BJ (cell line): ENCODE measurements at regions not wholly inside any gene's neighbourhood (a gene's known extent, or its start where the extent isn't known, plus 50 kb on each side); places are given as distances from the start of the nearest gene placed in this dataset.

Experiments
- CTCF ChIA-PET: fragments of 350-600 bp; formaldehyde crosslinking; extraction: SDS; loops from one replicate; lab custom pipeline; 2021; ENCODE audit warnings: antibody characterized with exemption, inconsistent platforms; lab: Yijun Ruan, JAX
- POLR2A ChIA-PET: fragments of 300-600 bp; sonication (Branson Sonifier 250); formaldehyde crosslinking; extraction: SDS; loops from one replicate; lab custom pipeline; 2021; ENCODE audit warnings: antibody characterized with exemption; lab: Charles Lee
- DNase-seq: peaks from one replicate; pipeline ENCODE4 v3.0.0-alpha.2; 2011; ENCODE audit warnings: low read depth
- H3K27me3 ChIP-seq: 2 replicates; pipeline ENCODE4 v1.6.0; 2011; ENCODE audit warnings: low read length; ENCODE audit not compliant: control insufficient read depth, insufficient read depth
- H3K36me3 ChIP-seq: 2 replicates; pipeline ENCODE4 v1.5.1; 2011; ENCODE audit warnings: low read length; ENCODE audit not compliant: control insufficient read depth, insufficient read depth
- H3K4me3 ChIP-seq: 2 replicates; pipeline ENCODE4 v1.5.1; 2011; ENCODE audit warnings: low read depth, mild to moderate bottlenecking, control low read depth, low read length
- CTCF ChIP-seq: IDR thresholded peaks from 2 replicates; pipeline ENCODE4 v1.5.1; 2011; ENCODE audit warnings: low read depth, mild to moderate bottlenecking, control low read depth, inconsistent platforms, low read length, moderate library complexity; ENCODE audit not compliant: insufficient read depth

- no peak overlapping the region for H3K4me3 ChIP-seq
- no peaks in the 10 kb centered on the region for H3K36me3 ChIP-seq
- ChIA-PET POLR2A (no interaction called here), CTCF (no interaction called here)
- no peak for TF ChIP-seq CTCF
- no peak for DNase-seq
- no peaks in the 10 kb centered on the region for H3K27me3 ChIP-seq
These were observed 238.9 kb upstream of the AJAP1 start for GRCh38 chr1:4415476-4415875.

- no peak for TF ChIP-seq CTCF
- no peak overlapping the region for H3K4me3 ChIP-seq
- H3K36me3 ChIP-seq: no peaks in the 10 kb centered on the region
- no peak for DNase-seq
- CTCF ChIA-PET: no interaction called here
- POLR2A ChIA-PET: no interaction called here
- no peaks in the 10 kb centered on the region for H3K27me3 ChIP-seq
These were observed 238.2 kb upstream of the AJAP1 start for GRCh38 chr1:4416189-4416588.

- CTCF ChIA-PET: no interaction called here
These were observed 236.4 kb upstream of the AJAP1 start for GRCh38 chr1:4418021-4418420.

GRCh38 chr1:4421986-4422385 lies 232.4 kb upstream of the AJAP1 start:
- CTCF ChIA-PET: no interaction called here
- no peaks in the 10 kb centered on the region for H3K36me3 ChIP-seq
- H3K4me3 ChIP-seq: no peak overlapping the region
- DNase-seq: no peak
- no peak for TF ChIP-seq CTCF
- H3K27me3 ChIP-seq: no peaks in the 10 kb centered on the region
- POLR2A ChIA-PET: no interaction called here

More at GRCh38 chr1:4418021-4418420, 236.4 kb upstream of the AJAP1 start:
- no peak overlapping the region for H3K4me3 ChIP-seq
- H3K27me3 ChIP-seq: no peaks in the 10 kb centered on the region
- H3K36me3 ChIP-seq: no peaks in the 10 kb centered on the region
- no peak for DNase-seq
- TF ChIP-seq CTCF: no peak
- POLR2A ChIA-PET: no interaction called here

GRCh38 chr1:4422504-4423289 lies 231.7 kb upstream of the AJAP1 start:
- no peak overlapping the region for H3K4me3 ChIP-seq
- H3K36me3 ChIP-seq: no peaks in the 10 kb centered on the region
- ChIA-PET CTCF (no interaction called here), POLR2A (no interaction called here)
- TF ChIP-seq CTCF: no peak
- no peak for DNase-seq
- no peaks in the 10 kb centered on the region for H3K27me3 ChIP-seq
